A549 (cell line): ENCODE measurements at regions not wholly inside any gene's neighbourhood (a gene's known extent, or its start where the extent isn't known, plus 50 kb on each side); places are given as distances from the start of the nearest gene placed in this dataset.

Experiments
- ATAC-seq, 2 experiments: fragments of 200-7000 bp in 1 of 2; fragments of >200 bp in 1 of 2; cut with Nextera tagmentation in 1 of 2; cut with Tn5 transposase in 1 of 2; 3 replicates each; pipeline versions ENCODE4 v1.8.0 to v1.9.1; 2018 to 2020; ENCODE audit warnings: mild to moderate bottlenecking in 1 of 2, moderate library complexity in 1 of 2
- CTCF ChIA-PET: fragments of 300-600 bp; sonication (Branson Sonifier 250); formaldehyde crosslinking; extraction: SDS; loops from one replicate; lab custom pipeline; 2021; ENCODE audit warnings: antibody characterized with exemption, inconsistent platforms; lab: Yijun Ruan, JAX
- POLR2A ChIA-PET: fragments of 350-600 bp; formaldehyde crosslinking; extraction: SDS; loops from one replicate; lab custom pipeline; 2021; ENCODE audit warnings: antibody characterized with exemption, inconsistent platforms; lab: Yijun Ruan, JAX
- DNase-seq, 2 experiments: peaks; one replicate each; pipeline versions ENCODE4 v3.0.0 to v3.0.0-alpha.2; 2011 to 2016; ENCODE audit warnings: low read depth in 1 of 2, low spot score in 1 of 2
- FAIRE-seq: peaks from 2 replicates; lab custom pipeline; 2011; peaks lifted over from hg19 to GRCh38; lab: Jason Lieb, UNC
- H3K27ac ChIP-seq, 2 experiments: fragments of >200 bp; sonication (Bioruptor Twin); formaldehyde crosslinking; 3 replicates each; pipeline ENCODE4 v1.5.1; 2016 to 2017
- H3K4me1 ChIP-seq: fragments of >200 bp; sonication (Bioruptor Twin); formaldehyde crosslinking; 3 replicates; pipeline ENCODE4 v1.6.1; 2016
- H3K4me2 ChIP-seq: fragments of >200 bp; sonication (Bioruptor Twin); formaldehyde crosslinking; 3 replicates; pipeline ENCODE4 v1.6.1; 2016
- H3K4me3 ChIP-seq: fragments of >200 bp; sonication (Bioruptor Twin); formaldehyde crosslinking; 3 replicates; pipeline ENCODE4 v1.5.1; 2016
- H3K9me3 ChIP-seq: fragments of >200 bp; sonication (Bioruptor Twin); formaldehyde crosslinking; 3 replicates; pipeline ENCODE4 v1.6.1; 2016
- ATOH8 ChIP-seq: fragments of 250-450 bp; sonication (Bioruptor Pico); IDR thresholded peaks from 2 replicates; pipeline ENCODE4 v1.5.0; 2020; ENCODE audit warnings: low read depth, mild to moderate bottlenecking, moderate library complexity
- CBX2 ChIP-seq: fragments of 200-600 bp; sonication (generic); IDR thresholded peaks from 2 replicates; pipeline ENCODE4 v1.6.1; 2016; ENCODE audit warnings: low read depth, mild to moderate bottlenecking, borderline replicate concordance
- CEBPB ChIP-seq, 2 experiments: fragments of >200 bp in 1 of 2; sonication (Bioruptor Twin) in 1 of 2; formaldehyde crosslinking in 1 of 2; IDR thresholded peaks; 2 replicates each; pipeline ENCODE4 v1.6.1; 2012 to 2016
- CHD2 ChIP-seq: fragments of 150-350 bp; IDR thresholded peaks from 2 replicates; pipeline ENCODE4 v1.6.1; 2014; ENCODE audit warnings: low read length; ENCODE audit not compliant: partially characterized antibody
- EHMT2 ChIP-seq: fragments of 200-600 bp; sonication (generic); IDR thresholded peaks from 2 replicates; pipeline ENCODE4 v1.6.1; 2016; ENCODE audit warnings: antibody characterized with exemption, low read depth, mild to moderate bottlenecking, moderate library complexity
- FOSL2 ChIP-seq, 2 experiments: fragments of 450-650 bp in 1 of 2; fragments of >200 bp in 1 of 2; sonication (Bioruptor Twin) in 1 of 2; formaldehyde crosslinking; IDR thresholded peaks; 2 replicates each; pipeline versions ENCODE4 v1.5.0 to v1.6.1; 2016 to 2020; ENCODE audit warnings: mild to moderate bottlenecking in 1 of 2, moderate library complexity in 1 of 2
- FOXS1 ChIP-seq: fragments of 250-450 bp; sonication (Bioruptor Pico); IDR thresholded peaks from 2 replicates; pipeline ENCODE4 v1.5.0; 2020; ENCODE audit warnings: mild to moderate bottlenecking, moderate library complexity
- GATA3 ChIP-seq: IDR thresholded peaks from 2 replicates; pipeline ENCODE4 v1.6.1; 2012; ENCODE audit warnings: borderline replicate concordance
- HDAC2 ChIP-seq: fragments of 200-600 bp; sonication (generic); IDR thresholded peaks from 2 replicates; pipeline ENCODE4 v1.6.1; 2016
- HOXB5 ChIP-seq: fragments of 250-450 bp; sonication (Bioruptor Pico); IDR thresholded peaks from 2 replicates; pipeline ENCODE4 v1.5.0; 2020; ENCODE audit warnings: mild to moderate bottlenecking, moderate library complexity
- KDM1A ChIP-seq: fragments of 200-600 bp; sonication (generic); IDR thresholded peaks from 2 replicates; pipeline ENCODE4 v1.6.1; 2016; ENCODE audit warnings: low read depth, mild to moderate bottlenecking
- MAFK ChIP-seq: fragments of 450-650 bp; IDR thresholded peaks from 2 replicates; pipeline ENCODE4 v1.6.1; 2014; ENCODE audit not compliant: partially characterized antibody
- MAZ ChIP-seq: fragments of 150-350 bp; IDR thresholded peaks from 2 replicates; pipeline ENCODE4 v1.6.1; 2014; ENCODE audit warnings: antibody characterized with exemption, low read depth, low read length, borderline replicate concordance
- NFE2L2 ChIP-seq: fragments of 150-350 bp; conservative IDR thresholded peaks from 2 replicates; pipeline ENCODE4 v1.6.1; 2014; ENCODE audit warnings: low read length
- NR3C1 ChIP-seq: fragments of >200 bp; sonication (Bioruptor Twin); formaldehyde crosslinking; IDR thresholded peaks from 3 replicates; pipeline ENCODE4 v1.6.1; 2017
- RCOR1 ChIP-seq: fragments of 150-350 bp; IDR thresholded peaks from 2 replicates; pipeline ENCODE4 v1.6.1; 2014; ENCODE audit warnings: antibody characterized with exemption, low read length, low read depth
- RFX5 ChIP-seq: fragments of 450-650 bp; IDR thresholded peaks from 2 replicates; pipeline ENCODE4 v1.7.1; 2014; ENCODE audit warnings: antibody characterized with exemption, mild to moderate bottlenecking, moderate library complexity
- RNF2 ChIP-seq: fragments of 200-600 bp; sonication (generic); IDR thresholded peaks from 2 replicates; pipeline ENCODE4 v1.6.1; 2016; ENCODE audit warnings: low read depth, mild to moderate bottlenecking, antibody characterized with exemption, moderate library complexity, borderline replicate concordance
- SREBF2 ChIP-seq: fragments of 450-650 bp; IDR thresholded peaks from 2 replicates; pipeline ENCODE4 v1.6.1; 2014; ENCODE audit warnings: mild to moderate bottlenecking, moderate library complexity
- ZFP36 ChIP-seq: fragments of 450-650 bp; IDR thresholded peaks from 2 replicates; pipeline ENCODE4 v1.6.1; 2014; ENCODE audit warnings: borderline replicate concordance; ENCODE audit not compliant: partially characterized antibody
- ZNF302 ChIP-seq: fragments of 250-450 bp; sonication (Bioruptor Pico); IDR thresholded peaks from 2 replicates; pipeline ENCODE4 v1.9.0; 2021; ENCODE audit warnings: inconsistent platforms, mild to moderate bottlenecking, moderate library complexity
- ZSCAN20 ChIP-seq: fragments of 250-450 bp; sonication (Bioruptor Pico); IDR thresholded peaks from 2 replicates; pipeline ENCODE4 v1.8.0; 2022; ENCODE audit warnings: mild to moderate bottlenecking, moderate library complexity
- WGBS: methylation state at CpG from one replicate; pipeline ENCODE4 v1.1.6; 2017; ENCODE audit errors: missing lambda C conversion rate; 5-methylcytosine and 5-hydroxymethylcytosine counted together
- TF ChIP-seq, protein P1 (sequence below): IDR thresholded peaks from 2 replicates; pipeline ENCODE4 v1.6.1; 2012
- TF ChIP-seq, protein P2 (sequence below): fragments of 150-350 bp; IDR thresholded peaks from 2 replicates; pipeline ENCODE4 v1.6.1; 2014; ENCODE audit warnings: low read depth, mild to moderate bottlenecking, low read length

- 56% methylated on average over 5 of the region's 5 CpGs for WGBS
- Histone ChIP-seq H3K4me1 (no peaks in the 10 kb centered on the region), H3K4me3 (no peak overlapping the region), H3K27ac (no peak overlapping the region), H3K9me3 (no peaks in the 10 kb centered on the region), H3K4me2 (no peak overlapping the region)
- TF ChIP-seq KDM1A, result no peak
- no peak for TF ChIP-seq NR3C1
- no peak for TF ChIP-seq HOXB5 (CRISPR knock-in tag)
- no peak for TF ChIP-seq CEBPB (IDR thresholded peaks at IDR 0.05)
- TF ChIP-seq FOXS1 (CRISPR knock-in tag), result no peak
- no peak for TF ChIP-seq RFX5
- TF ChIP-seq EHMT2, result no peak
- TF ChIP-seq GATA3, result no peak
- TF ChIP-seq MAFK, result no peak
- TF ChIP-seq CBX2, result no peak
- no peak for FAIRE-seq
- ATAC-seq, result no peak
- DNase-seq, result no peak
- ChIA-PET CTCF (interaction anchor here (0.9 to 1.4 kb wide), 3 partner anchors 10 to 244 kb away, joined by 3 to 4 read pairs (median 4); no protein-coding TSS in a partner anchor), POLR2A (no interaction called here)
These were observed 71.4 kb upstream of the LRIG1 start for GRCh38 chr3:66572090-66572675.

DNA sequence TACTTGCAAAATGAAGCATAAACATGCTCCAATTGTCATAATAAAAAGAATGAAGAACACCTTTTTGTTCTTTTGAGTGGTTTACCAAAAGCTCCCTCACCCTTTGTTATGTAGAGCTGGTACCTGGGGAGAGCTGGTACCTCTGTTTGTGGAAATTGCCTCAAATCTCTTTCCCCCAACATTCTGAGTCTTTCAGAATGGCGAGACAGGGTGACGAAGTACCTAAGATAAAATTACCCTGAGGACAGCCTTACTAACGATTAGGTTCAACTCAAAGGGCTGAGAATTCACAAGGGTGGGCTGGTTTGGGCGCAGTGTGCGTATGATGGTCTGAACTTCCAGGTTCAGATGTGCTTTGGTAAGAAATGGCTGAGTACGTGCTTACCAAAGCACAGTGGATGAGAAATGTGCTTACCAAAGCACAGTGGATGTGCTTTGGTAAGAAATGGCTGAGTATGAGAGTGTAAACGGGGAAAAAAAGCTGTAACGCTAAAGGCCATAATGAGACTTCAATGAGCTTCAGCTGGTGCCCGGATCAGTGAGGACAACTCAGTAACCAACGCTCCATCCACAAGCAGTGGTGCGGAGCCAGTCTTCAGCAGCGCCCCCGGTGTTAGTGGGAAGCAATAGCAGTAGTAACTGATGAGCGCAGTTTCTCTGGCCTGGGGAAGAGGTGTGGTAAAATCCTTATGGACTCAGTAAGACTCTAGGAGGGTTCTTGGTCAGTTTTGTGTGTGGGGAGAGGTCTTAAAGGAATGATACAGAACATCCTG lies 72.3 kb upstream of the LRIG1 start:
- TF ChIP-seq HDAC2, result no peak
- TF ChIP-seq FOSL2 (IDR thresholded peaks at IDR 0.05), result no peak
- TF ChIP-seq FOSL2 (CRISPR knock-in tag; IDR thresholded peaks at IDR 0.05), result no peak
- TF ChIP-seq RNF2, result no peak
- TF ChIP-seq, protein P1, sequence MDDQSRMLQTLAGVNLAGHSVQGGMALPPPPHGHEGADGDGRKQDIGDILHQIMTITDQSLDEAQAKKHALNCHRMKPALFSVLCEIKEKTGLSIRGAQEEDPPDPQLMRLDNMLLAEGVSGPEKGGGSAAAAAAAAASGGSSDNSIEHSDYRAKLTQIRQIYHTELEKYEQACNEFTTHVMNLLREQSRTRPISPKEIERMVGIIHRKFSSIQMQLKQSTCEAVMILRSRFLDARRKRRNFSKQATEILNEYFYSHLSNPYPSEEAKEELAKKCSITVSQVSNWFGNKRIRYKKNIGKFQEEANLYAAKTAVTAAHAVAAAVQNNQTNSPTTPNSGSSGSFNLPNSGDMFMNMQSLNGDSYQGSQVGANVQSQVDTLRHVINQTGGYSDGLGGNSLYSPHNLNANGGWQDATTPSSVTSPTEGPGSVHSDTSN, result no peak
- no peak for TF ChIP-seq ZNF302 (CRISPR knock-in tag)
- TF ChIP-seq, protein P2, sequence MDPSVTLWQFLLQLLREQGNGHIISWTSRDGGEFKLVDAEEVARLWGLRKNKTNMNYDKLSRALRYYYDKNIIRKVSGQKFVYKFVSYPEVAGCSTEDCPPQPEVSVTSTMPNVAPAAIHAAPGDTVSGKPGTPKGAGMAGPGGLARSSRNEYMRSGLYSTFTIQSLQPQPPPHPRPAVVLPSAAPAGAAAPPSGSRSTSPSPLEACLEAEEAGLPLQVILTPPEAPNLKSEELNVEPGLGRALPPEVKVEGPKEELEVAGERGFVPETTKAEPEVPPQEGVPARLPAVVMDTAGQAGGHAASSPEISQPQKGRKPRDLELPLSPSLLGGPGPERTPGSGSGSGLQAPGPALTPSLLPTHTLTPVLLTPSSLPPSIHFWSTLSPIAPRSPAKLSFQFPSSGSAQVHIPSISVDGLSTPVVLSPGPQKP, result no peak
- no peak for TF ChIP-seq CEBPB (IDR thresholded peaks at IDR 0.05)
- no peak for TF ChIP-seq ATOH8 (CRISPR knock-in tag)
- TF ChIP-seq MAZ, result no peak
- TF ChIP-seq NFE2L2, result no peak
- no peak for TF ChIP-seq RCOR1
- no peak for TF ChIP-seq SREBF2
- no peak for TF ChIP-seq ZFP36
- no peak for TF ChIP-seq CHD2
- no peak for TF ChIP-seq ZSCAN20 (CRISPR knock-in tag)

More for the DNA sequence above, 72.3 kb upstream of the LRIG1 start:
- no peaks in the 10 kb centered on the region for H3K9me3 ChIP-seq
- CTCF ChIA-PET, result interaction anchor here (0.9 to 1.4 kb wide), 3 partner anchors 11 to 243 kb away, joined by 3 to 4 read pairs (median 4); no protein-coding TSS in a partner anchor
- POLR2A ChIA-PET, result no interaction called here
- FAIRE-seq (no peak), DNase-seq (peak in 1 of 2 experiments; percentile 5), ATAC-seq (peak; percentile 39 to 75; a peak in 4 of 6 replicates)
- 72% methylated on average over 14 of the region's 14 CpGs for WGBS
- H3K4me3 ChIP-seq, result no peak overlapping the region
- no peak overlapping the region for H3K4me2 ChIP-seq
- H3K27ac ChIP-seq, result no peak overlapping the region
- H3K4me1 ChIP-seq, result no peaks in the 10 kb centered on the region
